G401 (cell line): ENCODE measurements at regions not wholly inside any gene's neighbourhood (a gene's known extent, or its start where the extent isn't known, plus 50 kb on each side); places are given as distances from the start of the nearest gene placed in this dataset.
"Not testable (repeated sequence)": the region's sequence is repeated elsewhere in the genome, so short reads cannot be mapped to it uniquely, and the experiment has no call there.

Source experiments
- DNase-seq: peaks from one replicate; pipeline ENCODE4 v3.0.0-alpha.2; 2015; ENCODE audit warnings: low spot score
- in situ Hi-C: cut with HindIII; loops from 2 replicates; pipeline ENCODE4 v1.10.0; 2016; ENCODE audit warnings: low sequenced_read_pairs, mixed read lengths

GRCh38 chr3:158882445-158882844, 80.6 kb downstream of the MFSD1 start:
- in situ Hi-C loops: no loop called here
- no peak for DNase-seq

GRCh38 chr3:158896729-158897128, 94.9 kb downstream of the MFSD1 start:
- DNase-seq: no peak
- in situ Hi-C loops: no loop called here

GRCh38 chr3:158906749-158907148, 104.9 kb downstream of the MFSD1 start:
- in situ Hi-C loops: no loop called here
- no peak for DNase-seq

GRCh38 chr3:158908187-158908734, 106.4 kb downstream of the MFSD1 start:
- DNase-seq: no peak
- in situ Hi-C loops: no loop called here

GRCh38 chr3:158909870-158910269, 108.0 kb downstream of the MFSD1 start:
- no peak for DNase-seq
- in situ Hi-C loops: no loop called here

GRCh38 chr3:158911586-158911985, 109.7 kb downstream of the MFSD1 start:
- in situ Hi-C loops: no loop called here
- DNase-seq: no peak

- in situ Hi-C loops: no loop called here
- no peak for DNase-seq
Observed at GRCh38 chr3:158912188-158912587, 110.3 kb downstream of the MFSD1 start.

GRCh38 chr3:158912621-158913020, 110.8 kb downstream of the MFSD1 start:
- no peak for DNase-seq
- in situ Hi-C loops: no loop called here

GRCh38 chr3:158916111-158916510, 114.3 kb downstream of the MFSD1 start:
- in situ Hi-C loops: no loop called here
- DNase-seq: no peak

- peak; percentile 11 for DNase-seq
- in situ Hi-C loops: no loop called here
Observed at GRCh38 chr3:158918008-158918407, 116.2 kb downstream of the MFSD1 start.

- no peak for DNase-seq
- in situ Hi-C loops: no loop called here
Observed at GRCh38 chr3:158918451-158918850, 116.6 kb downstream of the MFSD1 start.

GRCh38 chr3:158920371-158920770, 118.5 kb downstream of the MFSD1 start:
- DNase-seq: no peak
- in situ Hi-C loops: no loop called here

- no peak for DNase-seq
- in situ Hi-C loops: no loop called here
Observed at GRCh38 chr3:158925021-158925420, 123.2 kb downstream of the MFSD1 start.

- DNase-seq: no peak
- in situ Hi-C loops: no loop called here
Observed at GRCh38 chr3:158925828-158926494, 124.1 kb downstream of the MFSD1 start.

- no peak for DNase-seq
- in situ Hi-C loops: no loop called here
Observed at GRCh38 chr3:158935846-158936245, 134.0 kb downstream of the MFSD1 start.

GRCh38 chr3:158936530-158937113, 134.8 kb downstream of the MFSD1 start:
- DNase-seq: no peak

GRCh38 chr3:158950178-158950901, 148.5 kb downstream of the MFSD1 start:
- DNase-seq: no peak
- in situ Hi-C loops: no loop called here

More at GRCh38 chr3:158936530-158937113, 134.8 kb downstream of the MFSD1 start:
- in situ Hi-C loops: no loop called here

GRCh38 chr3:158953131-158953530, 151.3 kb downstream of the MFSD1 start:
- in situ Hi-C loops: no loop called here
- DNase-seq: no peak

GRCh38 chr3:158954420-158954819, 152.6 kb downstream of the MFSD1 start:
- in situ Hi-C loops: no loop called here
- no peak for DNase-seq

- DNase-seq, in situ Hi-C loops: not testable (repeated sequence)
Observed at GRCh38 chr3:158957777-158958176, 155.9 kb downstream of the MFSD1 start.
